Breast epithelium (tissue), 3 donors: ENCODE measurements at regions not wholly inside any gene's neighbourhood (a gene's known extent, or its start where the extent isn't known, plus 50 kb on each side); places are given as distances from the start of the nearest gene placed in this dataset.

ENCODE experiments used
- POLR2A ChIP-seq: fragments of 450-650 bp; IDR thresholded peaks from one replicate; pipeline ENCODE4 v1.6.1; 2016; ENCODE audit warnings: antibody characterized with exemption, mild to moderate bottlenecking, moderate library complexity
- TF ChIP-seq, protein P1 (sequence below), 3 donors: fragments of 450-650 bp; IDR thresholded peaks; one replicate each; pipeline ENCODE4 v1.5.1; 2016 to 2017; ENCODE audit warnings: antibody characterized with exemption in 3 of 3, mild to moderate bottlenecking in 3 of 3, moderate library complexity in 3 of 3

DNA sequence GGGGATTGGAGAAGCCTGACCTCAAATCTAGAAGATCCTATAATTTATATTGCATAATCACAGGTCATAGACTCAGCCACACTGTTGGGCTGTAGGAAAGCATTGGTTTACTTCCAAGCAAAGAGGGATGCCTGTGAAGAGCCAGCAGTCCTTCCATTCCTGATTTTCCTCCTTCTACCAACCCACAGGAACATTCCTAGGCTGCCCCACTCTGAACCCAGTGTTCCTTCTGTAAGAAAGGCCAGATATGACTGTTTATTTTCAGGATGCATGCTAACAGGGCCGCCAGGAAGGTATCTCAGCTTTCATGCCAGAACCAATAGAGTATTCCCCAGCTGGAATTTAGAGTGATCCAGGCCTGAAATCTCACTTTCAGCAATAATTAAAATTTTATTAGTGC, 197.1 kb downstream of the ETS1 start:
- TF ChIP-seq, protein P1, sequence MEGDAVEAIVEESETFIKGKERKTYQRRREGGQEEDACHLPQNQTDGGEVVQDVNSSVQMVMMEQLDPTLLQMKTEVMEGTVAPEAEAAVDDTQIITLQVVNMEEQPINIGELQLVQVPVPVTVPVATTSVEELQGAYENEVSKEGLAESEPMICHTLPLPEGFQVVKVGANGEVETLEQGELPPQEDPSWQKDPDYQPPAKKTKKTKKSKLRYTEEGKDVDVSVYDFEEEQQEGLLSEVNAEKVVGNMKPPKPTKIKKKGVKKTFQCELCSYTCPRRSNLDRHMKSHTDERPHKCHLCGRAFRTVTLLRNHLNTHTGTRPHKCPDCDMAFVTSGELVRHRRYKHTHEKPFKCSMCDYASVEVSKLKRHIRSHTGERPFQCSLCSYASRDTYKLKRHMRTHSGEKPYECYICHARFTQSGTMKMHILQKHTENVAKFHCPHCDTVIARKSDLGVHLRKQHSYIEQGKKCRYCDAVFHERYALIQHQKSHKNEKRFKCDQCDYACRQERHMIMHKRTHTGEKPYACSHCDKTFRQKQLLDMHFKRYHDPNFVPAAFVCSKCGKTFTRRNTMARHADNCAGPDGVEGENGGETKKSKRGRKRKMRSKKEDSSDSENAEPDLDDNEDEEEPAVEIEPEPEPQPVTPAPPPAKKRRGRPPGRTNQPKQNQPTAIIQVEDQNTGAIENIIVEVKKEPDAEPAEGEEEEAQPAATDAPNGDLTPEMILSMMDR (IDR thresholded peaks at IDR 0.05): no peak
- TF ChIP-seq POLR2A: no peak
